Inflammatory macrophage treated with lipopolysaccharide for 1 hour (primary cell): ENCODE measurements at regions not wholly inside any gene's neighbourhood (a gene's known extent, or its start where the extent isn't known, plus 50 kb on each side); places are given as distances from the start of the nearest gene placed in this dataset.
"Not testable (repeated sequence)": the region's sequence is repeated elsewhere in the genome, so short reads cannot be mapped to it uniquely, and the experiment has no call there.

Experiments
- DNase-seq, 2 donors: peaks; one replicate each; pipeline ENCODE4 v3.0.0-alpha.2; 2020 to 2022

DNA sequence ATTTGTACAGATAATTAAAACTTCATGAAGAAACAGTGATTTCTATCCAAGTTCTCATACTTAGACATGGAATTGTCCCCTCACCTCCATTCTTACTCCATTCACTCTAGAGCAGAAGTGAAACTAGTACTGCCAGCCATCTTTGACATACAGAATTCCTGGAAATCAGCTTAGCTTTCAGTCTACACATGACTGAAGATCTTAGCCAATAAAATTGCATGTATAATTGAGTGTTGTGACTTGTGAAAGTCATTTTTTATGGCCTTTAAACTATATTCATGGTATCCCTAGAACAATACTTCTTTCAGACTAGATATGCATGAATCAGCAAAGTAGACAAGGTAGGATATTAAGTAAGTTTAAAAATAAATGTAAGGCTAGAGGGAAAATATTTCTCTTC, 705.2 kb upstream of the ZNF608 start:
- DNase-seq, result no peak

DNA sequence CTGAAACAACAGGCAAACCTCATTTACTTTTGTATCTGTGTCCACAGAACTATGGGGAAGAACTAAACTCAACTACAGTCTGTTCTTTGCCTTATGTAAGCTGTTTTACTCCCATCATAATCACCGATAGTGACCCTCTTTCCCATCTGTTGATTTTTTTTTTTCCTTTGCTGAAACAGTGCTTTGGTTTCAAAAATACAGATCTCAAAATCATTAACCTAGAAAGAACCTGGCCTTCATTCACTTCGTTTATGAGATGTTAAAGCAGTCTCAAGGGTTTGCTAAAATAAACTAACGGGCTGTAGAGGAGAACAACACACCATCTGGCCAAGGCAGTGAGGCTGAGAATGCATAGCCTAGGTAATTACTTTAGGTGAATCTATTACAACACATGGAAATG, 706.6 kb upstream of the ZNF608 start:
- no peak for DNase-seq

DNA sequence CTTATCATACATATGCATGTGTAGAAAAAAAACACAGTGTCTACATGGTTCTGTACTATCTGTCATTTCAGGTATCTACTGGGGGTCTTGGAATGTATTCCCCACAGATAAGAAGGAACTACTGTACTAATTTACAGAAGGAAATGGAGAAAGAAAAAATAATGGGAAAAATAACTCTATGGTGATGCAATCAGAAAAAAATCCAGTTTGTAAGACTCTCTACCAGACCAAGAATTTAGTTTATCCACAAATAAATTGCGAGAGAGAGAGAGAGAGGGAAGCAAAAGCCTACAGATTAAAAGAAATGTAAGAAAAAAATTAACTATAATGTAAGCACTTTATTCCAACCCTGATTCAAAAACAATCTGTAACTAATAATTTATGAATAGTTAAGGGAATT, 708.6 kb upstream of the ZNF608 start:
- no peak for DNase-seq

DNA sequence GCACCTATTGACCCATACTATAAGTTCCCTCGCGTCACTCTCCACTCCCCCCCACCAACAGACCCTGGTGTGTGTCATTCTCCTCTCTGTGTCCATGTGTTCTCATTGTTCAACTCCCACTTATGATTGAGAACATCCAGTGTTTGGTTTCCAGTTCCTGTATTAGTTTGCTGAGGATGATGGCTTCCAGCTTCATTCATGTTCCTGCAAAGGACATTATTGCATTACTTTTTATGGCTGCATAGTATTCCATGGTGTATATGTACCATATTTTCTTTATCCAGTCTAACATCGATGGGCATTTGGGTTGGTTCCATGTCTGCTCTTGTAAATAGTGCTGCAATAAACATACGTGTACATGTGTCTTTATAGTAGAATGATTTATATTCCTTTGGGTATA, 709.6 kb upstream of the ZNF608 start:
- not testable (repeated sequence) for DNase-seq

DNA sequence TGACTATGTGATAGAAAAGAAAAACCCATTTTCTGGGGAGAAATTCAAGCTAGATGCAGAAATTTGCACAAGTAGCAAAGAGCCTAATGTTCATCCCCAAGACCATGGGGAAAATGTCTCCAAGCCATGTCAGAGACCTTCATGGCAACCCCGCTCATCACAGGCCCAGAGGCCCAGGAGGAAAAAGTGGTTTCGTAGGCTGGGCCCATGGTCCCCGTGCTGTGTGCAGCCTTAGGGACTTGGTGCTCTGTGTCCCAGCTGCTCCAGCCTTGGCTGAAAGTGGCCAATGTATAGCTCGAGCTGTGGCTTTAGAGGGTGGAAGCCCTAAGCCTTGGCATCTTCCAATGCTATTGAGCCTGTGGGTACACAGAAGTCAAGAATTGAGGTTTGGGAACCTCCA, 711.2 kb upstream of the ZNF608 start:
- DNase-seq, result no peak

DNA sequence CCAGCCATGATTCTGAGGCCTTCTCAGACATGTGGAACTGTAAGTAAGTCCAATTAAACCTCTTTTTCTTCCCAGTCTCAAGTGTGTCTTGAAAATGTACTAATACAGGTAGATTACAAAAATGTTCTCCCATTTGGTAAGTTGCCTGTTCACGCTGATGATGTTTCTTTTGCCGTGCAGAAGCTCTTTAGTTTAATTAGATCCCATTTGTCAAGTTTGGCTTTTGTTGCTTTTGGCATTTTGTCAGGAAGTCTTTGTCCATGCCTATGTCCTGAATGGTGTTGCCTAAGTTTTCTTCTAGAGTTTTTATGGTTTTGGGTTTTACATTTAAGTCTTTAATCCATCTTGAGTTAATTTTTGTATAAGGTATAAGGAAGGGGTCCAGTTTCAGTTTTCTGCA, 712.5 kb upstream of the ZNF608 start:
- DNase-seq, result not testable (repeated sequence)

DNA sequence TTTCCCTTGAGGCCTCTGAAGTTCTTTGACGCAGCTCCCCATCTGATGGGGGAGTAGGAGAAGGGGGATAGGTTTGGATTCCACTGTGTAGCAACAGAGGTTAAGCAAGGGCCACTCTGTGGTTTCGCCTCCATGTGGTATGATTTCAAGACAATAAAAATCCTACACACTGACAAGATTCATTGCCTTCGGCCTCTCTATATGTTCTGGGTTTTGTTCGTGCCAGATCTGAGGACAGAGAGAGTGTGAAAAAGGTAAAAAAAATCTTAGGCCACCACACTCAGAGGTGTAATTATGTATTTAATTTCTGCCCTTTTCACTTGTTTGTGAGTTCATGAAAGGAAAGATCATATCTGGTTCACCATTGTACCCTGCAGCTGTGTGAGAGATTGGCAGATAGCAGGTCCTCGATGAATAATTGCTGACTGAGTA, 715.2 kb upstream of the ZNF608 start:
- no peak for DNase-seq

DNA sequence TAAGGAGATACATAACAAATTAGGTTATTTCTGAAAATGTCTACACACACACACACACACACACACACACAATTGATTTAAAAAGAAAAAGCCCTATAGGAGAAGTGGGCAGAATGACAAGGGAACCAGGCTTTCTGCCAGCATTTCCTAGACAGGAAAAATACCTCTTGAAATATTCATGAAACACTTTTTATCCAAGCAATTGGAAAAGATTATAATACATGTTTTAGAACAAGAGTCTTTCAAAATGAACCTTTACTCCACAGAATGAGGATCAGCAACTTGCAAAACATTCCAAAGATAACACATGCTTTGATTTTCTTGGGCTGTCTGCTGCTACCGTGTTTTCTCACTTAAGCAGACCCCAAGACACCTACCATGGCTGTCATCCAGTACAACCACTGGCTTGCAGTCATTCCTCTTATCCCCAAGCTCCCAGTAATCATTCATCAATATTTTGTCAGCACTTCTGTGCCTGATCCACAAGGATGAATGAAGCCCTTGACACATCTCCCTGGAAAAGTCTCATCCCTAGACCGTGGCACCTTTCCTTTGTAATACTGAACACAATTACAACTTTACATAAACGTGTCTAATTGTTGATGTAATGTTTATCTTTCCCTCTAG, 717.1 kb upstream of the ZNF608 start:
- no peak for DNase-seq

DNA sequence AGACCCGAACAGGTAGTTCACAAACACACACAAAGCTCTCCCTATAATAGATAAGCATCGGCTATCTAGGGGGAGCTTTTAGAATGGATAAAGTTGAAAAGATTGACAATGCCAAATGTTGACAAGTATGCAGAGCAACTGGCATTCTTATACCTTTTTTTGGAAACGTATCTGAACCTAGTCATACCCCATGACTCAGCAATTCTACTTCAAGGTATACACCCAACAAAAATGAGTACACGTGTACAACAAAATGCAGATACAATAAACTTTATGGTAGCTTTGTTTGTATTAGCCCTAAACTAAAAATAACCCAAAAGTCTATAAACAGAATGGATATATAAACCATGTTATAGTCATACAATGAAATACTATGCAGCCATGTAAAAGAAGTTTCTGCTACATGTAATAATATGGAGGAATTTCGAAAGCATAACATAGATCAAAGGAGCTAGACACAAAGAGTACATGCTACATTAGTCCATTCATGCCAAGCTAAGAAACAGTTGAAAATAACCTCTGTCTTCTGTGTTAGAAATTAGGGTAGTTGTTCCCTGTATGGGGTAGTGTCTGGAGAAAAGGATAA, 718.5 kb upstream of the ZNF608 start:
- DNase-seq, result no peak

DNA sequence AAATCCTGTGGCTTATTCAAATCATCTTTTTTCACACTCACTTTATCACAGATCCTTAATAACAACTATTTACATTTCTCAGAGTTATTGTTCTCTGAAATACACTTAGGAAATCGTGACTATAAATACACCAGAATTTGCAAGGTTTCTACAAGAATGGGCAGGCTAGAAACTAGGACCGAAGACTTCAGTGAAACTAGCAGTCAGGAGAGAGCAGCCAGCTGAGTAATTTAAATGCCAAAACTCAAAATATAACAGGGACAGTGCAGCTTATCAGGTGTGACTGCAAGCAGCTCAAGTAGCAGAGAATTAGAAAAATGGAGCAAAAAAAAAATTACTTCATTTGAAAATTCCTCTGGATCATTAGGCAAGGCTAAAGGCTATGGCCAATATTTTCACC, 719.3 kb upstream of the ZNF608 start:
- DNase-seq, result no peak

DNA sequence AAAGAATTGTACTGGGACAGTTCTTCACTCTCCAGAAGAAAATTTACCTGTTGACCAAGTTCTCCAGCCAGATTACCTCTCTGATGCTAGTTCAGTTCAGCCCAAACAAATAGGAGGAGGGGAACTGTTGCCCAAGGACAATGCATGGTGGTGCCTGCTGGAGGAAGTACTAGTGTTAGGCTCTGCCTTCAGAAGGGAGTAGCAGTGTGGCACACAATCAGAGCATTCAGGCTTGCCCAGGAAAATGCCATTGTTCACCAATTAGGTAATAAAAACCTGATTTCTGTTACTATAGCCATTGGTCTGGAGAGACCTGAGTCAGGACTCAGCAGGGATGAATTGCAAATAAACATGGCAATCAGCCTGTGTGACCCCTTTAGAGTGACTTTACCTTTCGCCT, 720.8 kb upstream of the ZNF608 start:
- no peak for DNase-seq

DNA sequence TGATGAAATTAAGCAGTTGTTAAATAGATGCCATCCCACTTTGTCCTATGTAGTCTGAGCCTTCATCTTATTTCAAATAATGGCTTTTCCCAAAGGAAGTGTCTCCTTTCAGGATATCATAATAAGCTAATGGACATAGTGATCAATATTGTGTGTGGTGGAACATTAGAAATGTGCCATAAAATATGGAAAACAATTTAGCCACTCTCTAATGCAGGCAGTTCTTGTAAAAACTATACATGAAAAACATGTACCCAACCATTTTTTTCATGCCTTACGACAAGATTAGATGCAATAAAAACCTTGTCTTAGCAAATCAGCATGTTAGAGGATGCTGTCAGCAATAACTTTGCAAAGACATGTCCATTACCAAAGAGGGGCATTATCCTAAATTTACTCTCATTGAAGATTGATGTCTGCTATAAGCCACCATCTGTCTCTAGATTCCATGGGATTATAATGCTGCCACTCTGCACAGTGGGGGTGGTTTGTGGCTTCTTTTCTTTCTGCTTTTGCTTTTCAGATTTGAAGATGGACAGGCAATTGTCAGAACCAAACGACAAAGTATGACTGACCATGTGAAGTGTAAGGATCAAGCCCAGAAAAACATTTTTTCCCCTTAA, 724.0 kb upstream of the ZNF608 start:
- DNase-seq, result no peak

DNA sequence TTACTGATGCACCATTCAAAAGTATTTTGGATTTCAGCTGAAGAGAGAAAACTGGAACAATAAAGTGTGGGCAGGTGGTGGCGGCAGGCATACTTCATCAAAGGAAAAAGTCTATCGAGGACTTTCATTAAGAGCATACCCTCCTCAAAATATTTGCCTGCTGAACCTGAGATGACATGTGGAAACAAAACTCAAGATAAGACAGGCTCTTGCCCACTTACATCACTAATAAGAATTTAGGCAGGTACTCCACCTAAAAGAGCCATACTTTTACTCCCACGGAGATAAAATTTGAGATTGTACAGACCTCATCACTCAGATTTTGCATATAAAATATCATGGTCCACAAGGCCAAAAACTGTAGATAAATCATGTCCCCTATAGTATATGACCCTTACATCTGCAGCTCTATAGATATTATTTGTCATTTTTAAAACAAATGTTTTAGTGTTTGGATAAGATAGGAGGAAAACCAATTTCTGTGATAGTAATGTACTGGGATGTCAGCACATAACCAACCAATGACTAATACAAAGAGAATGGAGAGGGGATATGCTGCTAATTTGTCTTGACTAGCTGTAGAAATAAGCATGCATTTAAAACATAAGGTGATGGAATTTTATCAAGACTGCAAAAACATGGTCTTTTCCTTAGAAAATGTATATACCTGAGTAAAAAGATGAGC, 730.6 kb upstream of the ZNF608 start:
- DNase-seq, result no peak

DNA sequence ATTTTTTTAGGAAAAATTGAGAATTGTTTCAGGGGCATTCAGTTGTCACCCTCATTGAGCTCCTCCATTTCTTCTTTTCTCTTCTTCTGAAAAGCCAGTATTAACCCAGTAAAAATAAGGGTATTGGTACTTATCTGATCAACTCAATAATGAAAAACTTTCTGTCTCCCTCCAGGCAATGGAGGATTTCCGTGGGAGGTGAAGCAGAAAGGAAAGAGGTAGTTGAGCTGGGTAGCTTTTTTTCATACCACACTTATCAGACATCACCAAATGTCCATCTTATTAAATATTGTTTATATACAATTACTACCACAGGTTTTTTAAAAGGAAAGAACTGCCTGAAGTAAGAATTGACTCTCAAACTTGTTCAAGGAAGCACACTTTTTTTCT, 731.1 kb upstream of the ZNF608 start:
- no peak for DNase-seq

DNA sequence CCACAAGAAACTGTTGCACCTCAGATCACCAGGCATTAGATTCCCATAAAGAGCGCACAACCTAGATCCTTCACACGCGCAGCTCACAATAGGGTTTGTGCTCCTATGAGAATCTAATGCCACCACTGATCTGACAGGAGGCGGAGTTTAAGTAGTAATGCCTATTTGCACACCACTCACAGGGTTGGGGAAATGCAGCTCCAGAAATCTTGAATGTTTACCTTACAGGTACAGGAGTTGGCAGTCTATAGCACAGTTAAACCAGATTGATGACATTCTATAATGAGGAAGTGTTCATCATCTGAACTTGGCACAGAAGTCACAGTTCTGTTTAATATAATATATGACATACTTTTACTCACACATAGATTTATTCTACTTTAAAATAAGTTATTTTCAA, 732.2 kb upstream of the ZNF608 start:
- DNase-seq, result no peak

DNA sequence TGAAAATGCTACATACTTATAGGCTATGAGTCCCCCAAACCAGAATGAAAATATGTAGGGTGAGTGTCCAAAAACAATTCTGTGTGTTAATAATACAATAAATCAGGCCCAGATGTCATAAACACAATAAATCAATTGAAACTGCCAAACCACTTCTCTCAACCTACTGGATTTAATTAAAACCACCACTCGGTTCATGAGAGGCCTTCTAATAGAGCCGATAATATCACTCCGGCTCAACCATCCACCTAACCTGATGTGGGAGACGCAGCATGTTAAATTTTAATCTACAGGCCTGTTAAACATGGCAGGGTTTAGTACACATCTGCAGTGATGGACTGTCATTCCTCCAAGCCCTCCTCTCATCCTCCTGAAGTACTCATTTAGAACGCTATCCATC, 734.5 kb upstream of the ZNF608 start:
- no peak for DNase-seq

DNA sequence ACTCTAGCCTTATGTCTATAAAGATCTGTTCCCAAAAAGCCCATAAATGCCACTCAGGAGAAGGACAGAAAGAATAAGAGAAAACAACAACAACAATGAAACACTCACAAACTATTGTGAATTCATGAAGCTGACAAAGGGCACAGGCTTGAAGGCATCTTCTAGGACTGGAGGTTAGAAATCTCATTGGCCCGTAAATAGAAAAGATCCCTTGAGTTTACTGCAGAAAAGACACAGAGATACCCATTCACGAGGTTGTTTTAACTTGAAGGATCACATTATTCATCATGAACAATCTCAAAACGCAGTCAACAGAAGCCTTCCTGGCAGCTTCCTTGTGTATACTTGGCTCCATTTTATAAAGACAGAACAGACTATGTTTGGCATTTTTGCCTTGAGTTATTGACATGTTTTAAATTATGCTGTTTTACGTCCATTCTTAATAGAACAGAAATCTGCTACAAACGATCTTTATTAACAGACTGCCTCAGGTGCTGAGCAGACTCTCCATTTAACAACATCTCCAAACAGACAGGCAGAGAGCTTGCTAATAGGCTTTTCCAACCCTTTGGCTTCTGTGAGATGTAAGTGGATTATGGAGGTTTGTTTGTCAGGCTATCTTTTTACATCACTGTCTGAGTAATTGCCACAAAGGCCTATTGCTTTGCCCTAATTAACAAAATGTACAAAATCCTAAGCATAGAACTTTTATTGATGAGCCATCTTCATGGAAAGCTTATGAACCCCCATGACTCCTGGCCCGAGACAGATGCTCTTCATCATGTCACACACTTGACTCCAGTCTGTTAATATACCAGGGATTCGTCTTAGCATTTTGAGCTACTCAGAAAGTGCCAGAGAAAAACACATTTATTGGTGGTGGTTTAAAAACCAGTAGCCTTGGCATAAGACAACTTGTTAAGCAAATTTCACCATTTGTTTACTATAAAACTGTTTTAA, 735.3 kb upstream of the ZNF608 start:
- DNase-seq, result no peak

DNA sequence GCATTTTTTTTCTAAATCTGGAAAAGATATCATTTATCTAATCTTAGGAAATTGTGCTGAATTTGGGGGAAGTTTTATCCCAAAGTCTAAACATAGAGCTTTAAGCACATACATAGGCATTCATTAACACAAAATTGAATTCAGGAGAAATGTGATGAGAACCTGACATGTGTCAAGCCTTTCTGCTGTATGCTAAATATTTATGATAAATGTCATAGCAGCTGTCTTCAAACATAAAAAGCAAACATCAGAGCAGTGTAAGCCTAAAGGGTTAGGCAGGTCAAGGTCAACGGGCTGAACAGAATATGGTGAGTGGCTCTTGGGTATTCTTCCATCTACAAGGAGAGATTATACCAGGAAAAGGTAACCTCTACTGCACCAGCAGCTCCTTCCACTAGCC, 737.2 kb upstream of the ZNF608 start:
- DNase-seq, result no peak

DNA sequence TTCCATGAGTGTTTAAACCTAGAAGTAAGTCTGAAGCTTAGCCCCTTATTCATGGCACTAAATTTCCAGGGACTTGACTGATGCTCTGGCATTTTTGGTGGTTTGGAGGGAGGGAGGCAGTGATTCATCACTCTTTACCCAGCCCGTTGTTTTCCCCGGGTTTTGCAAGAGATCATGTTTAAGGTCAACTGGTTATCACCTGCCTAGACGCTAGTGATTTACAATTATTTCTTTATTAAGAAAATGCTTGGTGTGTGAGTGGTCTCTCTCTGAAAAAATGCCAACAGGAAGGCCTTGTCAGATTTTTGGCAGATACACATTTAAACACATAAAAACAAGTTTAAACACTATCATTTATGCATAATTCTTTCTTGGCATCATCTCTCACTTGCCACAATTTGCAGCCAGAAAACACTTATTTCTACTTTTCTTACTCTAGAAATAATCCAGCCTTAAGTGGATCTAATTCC, 737.9 kb upstream of the ZNF608 start:
- DNase-seq, result no peak

DNA sequence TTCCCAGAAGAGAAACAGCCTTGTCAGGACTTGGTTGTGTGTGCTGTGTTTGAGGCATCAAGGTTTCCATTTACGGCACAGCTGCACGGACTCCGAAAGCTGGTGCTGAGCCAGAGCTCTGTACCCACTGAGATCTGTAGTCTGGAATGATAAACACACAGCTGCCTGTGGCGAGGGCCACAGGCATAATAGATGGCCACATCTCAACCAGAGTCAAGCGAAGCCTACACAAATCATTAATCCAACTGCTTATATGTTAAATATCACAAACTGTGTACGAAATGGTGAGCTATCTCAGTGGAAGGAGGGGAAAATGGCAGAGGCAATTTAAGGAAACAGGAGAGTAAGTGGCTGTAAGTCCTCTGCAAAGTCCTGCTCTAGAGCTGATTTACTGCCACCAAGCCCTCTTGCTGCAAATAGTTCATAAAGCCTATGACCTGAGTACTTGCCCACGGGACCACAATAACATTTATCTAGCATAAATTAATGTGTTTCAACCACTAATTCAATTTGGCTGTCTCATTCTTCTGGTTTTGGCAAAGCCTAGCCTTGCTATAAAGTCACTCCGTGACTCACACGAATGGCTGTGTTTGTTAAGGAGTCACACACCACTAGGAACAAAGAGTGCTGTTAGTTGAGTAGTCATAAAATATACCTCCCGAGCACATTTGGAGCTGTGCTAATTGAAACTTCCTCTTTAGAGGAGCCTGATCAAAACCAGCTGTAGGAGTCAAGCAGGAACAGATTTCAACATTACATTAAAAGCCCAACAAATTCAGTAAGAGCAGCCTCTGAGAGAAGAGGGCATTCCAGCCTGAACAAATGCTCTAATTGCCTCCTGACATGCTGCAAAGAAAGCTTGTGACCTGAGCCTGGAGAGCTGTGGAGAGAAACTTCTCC, 738.6 kb upstream of the ZNF608 start:
- peak; percentile 7 to 82 for DNase-seq

DNA sequence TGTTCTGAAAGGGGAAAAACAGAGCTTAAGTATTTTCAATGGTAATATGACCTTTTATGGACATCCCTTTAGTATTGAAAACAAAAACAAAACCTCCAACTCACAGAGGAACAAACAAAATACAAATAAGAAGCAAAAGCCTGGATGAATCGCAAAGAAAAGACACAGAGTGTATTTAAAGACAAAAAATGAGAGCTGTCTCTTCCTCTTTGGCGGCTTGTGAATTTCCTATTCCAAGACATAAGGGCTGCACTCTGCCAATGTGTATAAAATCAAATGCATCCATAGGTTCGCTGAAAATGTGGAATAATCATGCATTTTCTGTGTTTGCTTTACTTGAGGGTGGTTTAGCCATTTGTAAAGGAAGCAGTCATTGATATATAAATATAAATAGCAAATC, 739.3 kb upstream of the ZNF608 start:
- no peak for DNase-seq

DNA sequence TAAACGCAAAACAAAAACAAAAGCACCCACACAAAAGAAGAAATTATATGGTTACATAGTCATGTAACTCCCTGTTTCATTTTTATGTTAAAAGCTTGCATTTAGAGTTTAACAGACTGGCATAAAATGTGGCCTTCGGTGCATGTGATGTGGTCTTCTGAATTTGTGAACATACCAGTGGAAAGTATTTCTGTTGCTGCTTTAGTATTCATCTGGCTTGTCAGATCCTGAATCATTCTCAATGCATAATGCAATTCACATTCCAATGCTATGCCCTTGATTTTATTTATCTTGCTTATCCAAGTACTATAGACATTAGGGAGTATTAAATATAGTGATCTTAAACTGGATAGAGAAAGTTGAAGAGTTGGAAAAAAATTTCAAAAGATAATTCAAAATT, 740.2 kb upstream of the ZNF608 start:
- DNase-seq, result no peak
